ENCODE measurements at regions not wholly inside any gene's neighbourhood (a gene's known extent, or its start where the extent isn't known, plus 50 kb on each side); places are given as distances from the start of the nearest gene placed in this dataset.

DNA sequence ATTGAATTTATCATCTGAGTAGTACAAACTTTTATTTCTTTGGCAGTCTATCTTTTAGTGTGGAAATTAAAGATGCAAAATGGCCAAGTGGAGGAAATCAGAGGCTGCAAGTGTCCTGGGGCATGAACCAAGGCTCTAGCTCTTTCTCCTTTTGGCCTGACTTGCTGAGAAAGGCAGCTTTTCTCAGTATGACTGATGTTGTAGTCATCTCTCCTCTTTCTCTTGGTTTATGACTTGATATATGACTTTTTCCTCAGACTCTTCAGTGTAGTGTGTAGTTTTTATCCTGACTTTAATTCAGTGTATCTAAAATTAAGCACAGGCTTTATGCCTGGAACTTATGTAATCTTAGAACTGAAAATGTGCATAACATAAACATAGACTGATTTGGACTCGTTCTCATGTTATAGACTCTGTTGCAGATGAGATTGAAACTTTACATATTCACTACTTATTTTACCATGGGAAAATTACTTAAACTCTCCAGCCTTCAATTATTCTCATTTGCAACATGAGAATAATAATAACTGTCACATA is 65.7 kb downstream of the SLITRK5 start:
- intact Hi-C loops (cut with DNase I) = no loop called here
- H3K36me3 ChIP-seq = no peaks in the 10 kb centered on the region
- H3K9me3 ChIP-seq = no peaks in the 10 kb centered on the region
- no peak overlapping the region for H3K27ac ChIP-seq
- DNase-seq = no peak
- no peaks in the 10 kb centered on the region for H3K27me3 ChIP-seq
- no peak overlapping the region for H3K4me3 ChIP-seq
- 23 to 32% methylated on average over 1 of the region's 1 CpG for WGBS, 2 donors
- TF ChIP-seq, protein P1, sequence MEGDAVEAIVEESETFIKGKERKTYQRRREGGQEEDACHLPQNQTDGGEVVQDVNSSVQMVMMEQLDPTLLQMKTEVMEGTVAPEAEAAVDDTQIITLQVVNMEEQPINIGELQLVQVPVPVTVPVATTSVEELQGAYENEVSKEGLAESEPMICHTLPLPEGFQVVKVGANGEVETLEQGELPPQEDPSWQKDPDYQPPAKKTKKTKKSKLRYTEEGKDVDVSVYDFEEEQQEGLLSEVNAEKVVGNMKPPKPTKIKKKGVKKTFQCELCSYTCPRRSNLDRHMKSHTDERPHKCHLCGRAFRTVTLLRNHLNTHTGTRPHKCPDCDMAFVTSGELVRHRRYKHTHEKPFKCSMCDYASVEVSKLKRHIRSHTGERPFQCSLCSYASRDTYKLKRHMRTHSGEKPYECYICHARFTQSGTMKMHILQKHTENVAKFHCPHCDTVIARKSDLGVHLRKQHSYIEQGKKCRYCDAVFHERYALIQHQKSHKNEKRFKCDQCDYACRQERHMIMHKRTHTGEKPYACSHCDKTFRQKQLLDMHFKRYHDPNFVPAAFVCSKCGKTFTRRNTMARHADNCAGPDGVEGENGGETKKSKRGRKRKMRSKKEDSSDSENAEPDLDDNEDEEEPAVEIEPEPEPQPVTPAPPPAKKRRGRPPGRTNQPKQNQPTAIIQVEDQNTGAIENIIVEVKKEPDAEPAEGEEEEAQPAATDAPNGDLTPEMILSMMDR (IDR thresholded peaks at IDR 0.05) = no peak
- TF ChIP-seq POLR2A (IDR thresholded peaks at IDR 0.05) = no peak
- no peaks in the 10 kb centered on the region for H3K4me1 ChIP-seq

DNA sequence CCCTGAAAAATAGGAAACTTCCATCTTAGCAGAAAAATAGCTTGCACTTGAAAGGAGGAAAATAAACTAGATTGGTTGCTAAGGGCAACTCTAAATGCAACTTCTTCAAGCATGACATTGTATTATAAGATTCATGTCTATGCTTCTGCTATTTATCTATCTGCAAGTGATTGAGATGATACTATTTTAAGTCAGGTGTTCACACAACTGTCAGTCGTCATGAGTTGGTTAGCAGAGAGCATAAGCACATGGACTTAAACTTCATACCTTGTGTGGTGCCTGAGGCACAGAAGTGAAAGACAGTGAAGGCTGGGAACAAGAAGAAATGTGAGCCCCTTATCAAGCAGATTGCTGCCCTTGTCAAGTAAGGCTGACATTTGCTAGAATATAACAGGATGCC is 82.9 kb downstream of the SLITRK5 start:
- H3K27me3 ChIP-seq = no peaks in the 10 kb centered on the region
- no peaks in the 10 kb centered on the region for H3K9me3 ChIP-seq
- WGBS, 2 donors = 38 to 56% methylated on average over 1 of the region's 1 CpG
- no peaks in the 10 kb centered on the region for H3K4me1 ChIP-seq
- intact Hi-C loops (cut with DNase I) = no loop called here
- H3K27ac ChIP-seq = no peak overlapping the region
- no peak overlapping the region for H3K4me3 ChIP-seq
- TF ChIP-seq POLR2A (IDR thresholded peaks at IDR 0.05) = no peak
- TF ChIP-seq, protein P1 (IDR thresholded peaks at IDR 0.05) = no peak
- no peaks in the 10 kb centered on the region for H3K36me3 ChIP-seq
- no peak for DNase-seq

DNA sequence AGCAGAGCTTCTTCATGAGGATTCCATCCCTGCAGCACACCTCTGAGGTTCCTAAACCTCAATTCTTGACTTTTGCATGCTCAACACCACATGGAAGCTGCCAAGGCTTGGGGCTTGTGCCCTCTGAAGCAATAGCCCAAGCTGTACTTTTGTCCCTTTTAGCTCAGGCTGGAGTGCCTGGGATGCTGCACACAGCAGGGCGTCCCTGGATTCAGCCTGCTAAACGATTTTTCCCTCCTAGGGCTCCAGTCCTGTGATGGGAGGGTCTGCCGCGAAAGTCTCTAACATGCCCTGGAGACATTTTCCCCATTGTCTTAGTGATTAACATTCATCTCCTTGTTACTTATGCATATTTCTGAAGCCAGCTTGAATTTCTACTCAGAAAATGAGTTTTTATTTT is 98.3 kb downstream of the SLITRK5 start:
- DNase-seq = no peak
- no peaks in the 10 kb centered on the region for H3K27me3 ChIP-seq

DNA sequence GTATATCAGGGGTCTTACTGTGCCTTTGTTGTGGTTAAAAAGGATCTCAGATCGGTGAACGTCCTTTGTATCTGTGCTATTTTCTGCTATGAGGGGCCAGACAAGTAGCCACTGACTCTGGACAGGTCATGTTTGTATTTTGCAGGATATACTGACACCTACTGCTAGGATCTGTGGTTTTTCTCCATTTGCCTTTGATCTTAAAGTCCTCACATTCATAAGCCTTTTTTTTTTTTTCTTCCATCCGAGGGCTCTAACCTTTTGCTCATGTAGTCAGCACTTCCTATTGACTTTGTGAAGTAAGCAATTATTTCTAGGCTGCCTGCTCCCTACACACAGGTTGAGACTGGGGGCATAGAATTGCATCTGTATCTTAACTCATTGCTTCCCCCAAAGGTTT is 106.2 kb downstream of the SLITRK5 start:
- Histone ChIP-seq H3K9me3 (no peaks in the 10 kb centered on the region), H3K27ac (no peak overlapping the region), H3K4me3 (no peak overlapping the region), H3K27me3 (no peaks in the 10 kb centered on the region), H3K4me1 (no peaks in the 10 kb centered on the region), H3K36me3 (no peaks in the 10 kb centered on the region)
- WGBS, 2 donors = 38 to 57% methylated on average over 3 of the region's 3 CpGs
- intact Hi-C loops (cut with DNase I) = no loop called here
- DNase-seq = no peak
- TF ChIP-seq, protein P1 (IDR thresholded peaks at IDR 0.05) = no peak
- TF ChIP-seq POLR2A (IDR thresholded peaks at IDR 0.05) = no peak

More for the DNA sequence above, 98.3 kb downstream of the SLITRK5 start:
- 52 to 57% methylated on average over 4 of the region's 4 CpGs for WGBS, 2 donors
- Histone ChIP-seq H3K9me3 (no peaks in the 10 kb centered on the region), H3K36me3 (no peaks in the 10 kb centered on the region), H3K4me3 (no peak overlapping the region), H3K27ac (no peak overlapping the region), H3K4me1 (no peaks in the 10 kb centered on the region)
- intact Hi-C loops (cut with DNase I) = no loop called here
- TF ChIP-seq, protein P1 (IDR thresholded peaks at IDR 0.05) = no peak
- no peak for TF ChIP-seq POLR2A (IDR thresholded peaks at IDR 0.05)

DNA sequence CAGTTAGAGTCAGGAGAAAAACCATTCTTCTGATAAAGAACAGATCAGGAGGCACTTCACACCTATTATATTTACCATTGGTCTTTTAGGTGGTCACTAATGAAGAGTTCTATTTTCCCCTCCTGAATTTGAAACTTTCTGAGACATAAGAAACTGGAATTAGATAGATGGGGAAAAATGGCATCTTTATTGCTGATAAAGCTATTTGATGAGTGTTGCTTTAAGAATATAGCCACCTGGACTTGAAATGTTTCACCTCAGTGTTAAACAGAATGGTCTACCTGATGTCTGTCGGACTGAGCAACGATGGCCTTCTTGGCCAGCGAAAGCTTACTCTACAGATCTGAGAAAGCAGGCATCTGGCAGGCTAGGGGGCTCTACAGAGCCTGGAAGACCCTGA is 107.0 kb downstream of the SLITRK5 start:
- TF ChIP-seq, protein P1 (IDR thresholded peaks at IDR 0.05) = no peak
- TF ChIP-seq POLR2A (IDR thresholded peaks at IDR 0.05) = no peak
- H3K4me1 ChIP-seq = no peaks in the 10 kb centered on the region
- no peaks in the 10 kb centered on the region for H3K36me3 ChIP-seq
- H3K27me3 ChIP-seq = no peaks in the 10 kb centered on the region
- H3K27ac ChIP-seq = no peak overlapping the region
- no peaks in the 10 kb centered on the region for H3K9me3 ChIP-seq
- intact Hi-C loops (cut with DNase I) = no loop called here
- H3K4me3 ChIP-seq = no peak overlapping the region
- 66 to 84% methylated on average over 3 of the region's 3 CpGs for WGBS, 2 donors
- no peak for DNase-seq

Data from esophagus squamous epithelium (tissue), 5 donors.